HL-60 (cell line): ENCODE measurements at regions not wholly inside any gene's neighbourhood (a gene's known extent, or its start where the extent isn't known, plus 50 kb on each side); places are given as distances from the start of the nearest gene placed in this dataset.

Source experiments
- DNase-seq, 2 experiments: peaks; one replicate each; pipeline ENCODE4 v3.0.0-alpha.2; 2010 to 2020; ENCODE audit warnings: low read depth in 1 of 2, low spot score in 1 of 2
- H3K27ac ChIP-seq: fragments of 250-450 bp; sonication (Bioruptor Pico); replicated peaks from 2 replicates; pipeline ENCODE4 v1.5.1; 2020; ENCODE audit warnings: mild to moderate bottlenecking, moderate library complexity
- H3K27me3 ChIP-seq: fragments of 250-450 bp; sonication (Bioruptor Pico); 2 replicates; pipeline ENCODE4 v1.5.1; 2021; ENCODE audit warnings: mild to moderate bottlenecking, moderate library complexity; ENCODE audit not compliant: insufficient read depth, poor library complexity, severe bottlenecking
- H3K4me3 ChIP-seq: replicated peaks from 2 replicates; pipeline ENCODE4 v1.5.1; 2011; ENCODE audit warnings: mild to moderate bottlenecking, control low read depth, low read length; ENCODE audit not compliant: insufficient read depth
- CTCF ChIP-seq: IDR thresholded peaks from one replicate; pipeline ENCODE4 v1.5.1; 2011; ENCODE audit warnings: low read length, control low read depth, inconsistent platforms; ENCODE audit not compliant: insufficient read depth
- GABPA ChIP-seq: IDR thresholded peaks from 2 replicates; pipeline ENCODE4 v1.6.1; 2012; ENCODE audit warnings: low read depth
- POLR2AphosphoS5 ChIP-seq: IDR thresholded peaks from 2 replicates; pipeline ENCODE4 v1.6.1; 2012; ENCODE audit warnings: low read depth
- SPI1 ChIP-seq: IDR thresholded peaks from 2 replicates; pipeline ENCODE4 v1.6.1; 2012; ENCODE audit warnings: low read depth, mild to moderate bottlenecking, borderline replicate concordance
- TF ChIP-seq, protein P1 (sequence below): IDR thresholded peaks from 2 replicates; pipeline ENCODE4 v1.6.1; 2012; ENCODE audit warnings: low read depth; ENCODE audit not compliant: insufficient replicate concordance

- Histone ChIP-seq H3K27ac (no peak overlapping the region), H3K4me3 (no peak overlapping the region), H3K27me3 (no peaks in the 10 kb centered on the region)
- TF ChIP-seq, protein P1, sequence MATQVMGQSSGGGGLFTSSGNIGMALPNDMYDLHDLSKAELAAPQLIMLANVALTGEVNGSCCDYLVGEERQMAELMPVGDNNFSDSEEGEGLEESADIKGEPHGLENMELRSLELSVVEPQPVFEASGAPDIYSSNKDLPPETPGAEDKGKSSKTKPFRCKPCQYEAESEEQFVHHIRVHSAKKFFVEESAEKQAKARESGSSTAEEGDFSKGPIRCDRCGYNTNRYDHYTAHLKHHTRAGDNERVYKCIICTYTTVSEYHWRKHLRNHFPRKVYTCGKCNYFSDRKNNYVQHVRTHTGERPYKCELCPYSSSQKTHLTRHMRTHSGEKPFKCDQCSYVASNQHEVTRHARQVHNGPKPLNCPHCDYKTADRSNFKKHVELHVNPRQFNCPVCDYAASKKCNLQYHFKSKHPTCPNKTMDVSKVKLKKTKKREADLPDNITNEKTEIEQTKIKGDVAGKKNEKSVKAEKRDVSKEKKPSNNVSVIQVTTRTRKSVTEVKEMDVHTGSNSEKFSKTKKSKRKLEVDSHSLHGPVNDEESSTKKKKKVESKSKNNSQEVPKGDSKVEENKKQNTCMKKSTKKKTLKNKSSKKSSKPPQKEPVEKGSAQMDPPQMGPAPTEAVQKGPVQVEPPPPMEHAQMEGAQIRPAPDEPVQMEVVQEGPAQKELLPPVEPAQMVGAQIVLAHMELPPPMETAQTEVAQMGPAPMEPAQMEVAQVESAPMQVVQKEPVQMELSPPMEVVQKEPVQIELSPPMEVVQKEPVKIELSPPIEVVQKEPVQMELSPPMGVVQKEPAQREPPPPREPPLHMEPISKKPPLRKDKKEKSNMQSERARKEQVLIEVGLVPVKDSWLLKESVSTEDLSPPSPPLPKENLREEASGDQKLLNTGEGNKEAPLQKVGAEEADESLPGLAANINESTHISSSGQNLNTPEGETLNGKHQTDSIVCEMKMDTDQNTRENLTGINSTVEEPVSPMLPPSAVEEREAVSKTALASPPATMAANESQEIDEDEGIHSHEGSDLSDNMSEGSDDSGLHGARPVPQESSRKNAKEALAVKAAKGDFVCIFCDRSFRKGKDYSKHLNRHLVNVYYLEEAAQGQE = no peak
- no peak for TF ChIP-seq GABPA
- no peak for TF ChIP-seq POLR2AphosphoS5
- no peak for TF ChIP-seq SPI1
- TF ChIP-seq CTCF = no peak
- no peak for DNase-seq
Measured at GRCh38 chr2:144079803-144080202, 440.1 kb downstream of the ZEB2 start.

GRCh38 chr2:144078802-144079724 is 440.9 kb downstream of the ZEB2 start:
- Histone ChIP-seq H3K27me3 (no peaks in the 10 kb centered on the region), H3K27ac (no peak overlapping the region), H3K4me3 (no peak overlapping the region)
- TF ChIP-seq, protein P1 = no peak
- TF ChIP-seq SPI1 (no peak), CTCF (no peak), GABPA (no peak), POLR2AphosphoS5 (no peak)
- DNase-seq = no peak

DNA sequence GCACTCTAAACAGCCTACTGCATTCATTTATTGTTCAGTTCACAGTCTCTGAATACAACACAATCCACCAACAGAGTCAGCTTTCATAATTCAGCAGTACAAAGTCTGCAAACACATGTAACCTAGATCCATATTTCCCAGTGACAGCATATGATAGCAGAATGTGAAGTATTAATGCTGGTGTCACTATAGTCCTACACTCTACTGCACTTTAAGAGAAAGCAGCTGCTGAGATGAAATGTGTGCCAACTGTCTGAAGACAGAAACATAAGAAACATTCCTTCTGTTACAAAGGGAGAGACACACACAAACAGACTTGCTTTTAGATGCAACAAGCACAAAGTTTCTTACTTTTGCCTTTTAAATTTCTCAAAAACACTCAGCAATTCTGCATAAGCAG is 441.8 kb downstream of the ZEB2 start:
- H3K27ac ChIP-seq = no peak overlapping the region
- no peak for DNase-seq
- H3K27me3 ChIP-seq = no peaks in the 10 kb centered on the region
- no peak overlapping the region for H3K4me3 ChIP-seq
- no peak for TF ChIP-seq GABPA
- TF ChIP-seq SPI1 = no peak
- TF ChIP-seq CTCF = no peak
- TF ChIP-seq POLR2AphosphoS5 = no peak
- TF ChIP-seq, protein P1 = no peak
